NCI-H2196 (cell line): ENCODE measurements at regions not wholly inside any gene's neighbourhood (a gene's known extent, or its start where the extent isn't known, plus 50 kb on each side); places are given as distances from the start of the nearest gene placed in this dataset.

Experiments used
- DNase-seq: peaks from one replicate; lab custom pipeline; 2025; ENCODE audit not compliant: unreplicated experiment; lab: John Stamatoyannopoulos, UW

DNA sequence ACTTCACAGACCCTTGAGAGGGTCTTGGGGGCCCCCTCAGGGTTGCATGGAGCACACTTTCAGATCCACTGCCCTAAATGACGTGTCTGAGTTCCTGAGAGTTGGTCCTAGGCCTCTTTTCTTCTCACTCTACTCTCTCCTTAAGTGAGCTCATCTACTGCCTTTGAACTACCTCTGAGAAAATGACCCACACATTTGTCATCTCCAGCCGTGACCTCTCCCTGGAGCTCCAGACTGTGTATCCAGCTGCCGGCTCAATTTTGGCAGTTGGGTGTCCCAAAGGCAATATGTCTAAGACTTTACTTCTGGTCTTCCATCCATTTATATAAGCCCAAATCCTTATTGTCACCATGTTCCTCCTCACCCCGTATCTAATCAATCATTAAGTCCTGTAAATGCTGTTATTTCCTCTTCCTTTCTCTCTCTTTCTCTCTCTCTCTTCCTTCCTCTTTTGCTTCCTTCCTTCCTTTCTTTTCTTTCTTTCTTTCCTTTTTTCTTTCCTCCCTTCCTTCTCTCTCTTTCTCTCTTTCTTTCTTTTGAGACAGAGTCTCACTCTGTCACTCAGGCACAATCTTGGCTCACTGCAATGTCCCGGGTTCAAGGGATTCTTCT lies 51.2 kb upstream of the HSPA9 start:
- DNase-seq: no peak

GRCh38 chr5:138625134-138625533 lies 49.9 kb upstream of the HSPA9 start:
- DNase-seq: no peak
